CMK (cell line): ENCODE measurements at regions not wholly inside any gene's neighbourhood (a gene's known extent, or its start where the extent isn't known, plus 50 kb on each side); places are given as distances from the start of the nearest gene placed in this dataset.
"Not testable (repeated sequence)": the region's sequence is repeated elsewhere in the genome, so short reads cannot be mapped to it uniquely, and the experiment has no call there.

ENCODE experiments used
- DNase-seq: peaks from one replicate; pipeline ENCODE4 v3.0.0-alpha.2; 2010; ENCODE audit warnings: low read depth

GRCh38 chr9:87410047-87411005, 87.3 kb upstream of the DAPK1 start:
- DNase-seq, result peak; percentile 21

DNA sequence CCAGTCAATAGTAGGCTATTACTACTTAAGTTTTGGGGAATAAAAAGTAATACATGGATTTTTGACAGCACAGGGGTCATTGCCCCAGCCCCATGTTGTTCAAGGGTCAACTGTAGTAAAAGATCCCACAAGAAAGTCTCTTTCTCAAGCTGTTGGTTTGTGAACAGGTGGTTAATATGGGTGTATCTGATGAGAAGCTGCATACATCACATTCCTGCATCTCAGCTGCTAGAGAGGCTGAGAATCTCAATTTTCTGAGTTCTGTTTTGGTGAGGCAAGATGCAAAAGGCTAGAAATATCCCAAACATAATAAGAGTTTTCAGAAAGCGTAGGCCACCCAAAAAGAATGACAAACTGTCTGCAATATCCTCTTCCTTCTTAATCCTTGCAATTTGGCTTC, 76.8 kb upstream of the DAPK1 start:
- no peak for DNase-seq

DNA sequence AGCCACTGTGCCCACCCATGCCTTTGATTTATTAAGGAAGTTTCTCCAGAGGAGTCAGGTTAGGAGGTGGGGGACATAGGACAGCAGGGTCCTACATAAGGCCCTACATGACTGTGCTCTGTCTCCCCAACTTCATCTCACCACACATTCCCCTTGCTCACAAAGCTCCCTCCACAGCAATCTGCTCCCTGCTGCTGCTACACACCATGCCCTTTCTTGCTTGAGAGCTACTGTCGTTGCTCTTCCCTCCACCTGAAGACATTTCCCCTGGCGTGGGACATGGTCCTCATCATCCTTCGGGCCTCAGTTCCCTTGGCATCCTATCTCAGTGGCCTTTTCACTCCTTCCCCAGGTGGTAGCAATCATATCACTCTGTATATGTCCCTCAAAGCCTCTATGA, 75.9 kb upstream of the DAPK1 start:
- no peak for DNase-seq

DNA sequence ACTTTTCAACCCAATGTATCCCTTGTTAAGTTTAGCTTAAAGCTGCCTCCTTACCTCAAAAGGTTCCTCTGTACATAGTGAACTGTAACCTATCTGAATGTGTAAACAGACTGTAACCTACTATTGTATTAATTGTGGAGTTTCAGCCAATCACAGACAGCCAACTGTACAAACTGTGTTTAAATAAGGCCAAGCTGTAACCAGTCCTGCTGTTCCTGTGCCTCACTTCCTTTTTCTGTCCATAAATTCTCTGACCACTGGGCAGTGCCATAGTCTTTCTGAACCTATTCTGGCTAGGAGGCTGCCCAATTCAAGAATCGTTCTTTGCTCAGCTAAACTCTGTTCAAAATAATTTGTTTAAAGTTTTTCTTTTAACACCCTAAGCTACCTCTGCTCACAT, 74.7 kb upstream of the DAPK1 start:
- DNase-seq, result no peak

- DNase-seq, result not testable (repeated sequence)
Observed at GRCh38 chr9:87423885-87424284, 73.8 kb upstream of the DAPK1 start.

- no peak for DNase-seq
Observed at GRCh38 chr9:87425202-87425601, 72.5 kb upstream of the DAPK1 start.

DNA sequence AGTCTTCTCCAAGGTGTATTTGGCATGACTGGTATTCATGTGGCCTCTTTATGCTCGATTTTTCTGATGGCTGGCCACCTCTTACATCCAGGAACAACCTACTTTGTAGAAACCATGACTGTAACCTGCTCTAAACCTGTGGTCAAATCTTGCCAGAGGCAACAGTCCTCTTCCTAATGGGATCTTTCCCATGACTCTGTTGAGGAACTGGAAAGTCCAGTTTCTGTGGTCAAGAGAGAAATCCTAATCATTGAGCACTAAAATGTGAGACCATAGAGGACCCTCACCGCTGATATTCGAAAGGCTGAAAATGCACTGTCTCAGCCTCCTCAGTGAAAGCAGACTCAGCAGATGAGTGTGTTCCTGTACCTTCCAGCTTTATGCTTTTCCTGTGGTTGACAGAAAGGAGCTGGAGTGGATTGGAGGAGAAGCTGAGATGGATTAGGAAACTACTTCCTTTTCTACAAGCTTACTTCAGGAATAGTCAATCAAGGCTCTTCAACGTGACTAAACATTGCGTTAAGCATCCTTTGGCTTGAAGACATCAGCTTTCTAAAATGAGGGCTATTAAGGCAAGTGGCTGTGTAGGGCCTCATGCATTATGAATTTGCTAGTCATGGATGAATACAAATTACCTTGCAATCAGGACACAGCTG, 69.7 kb upstream of the DAPK1 start:
- DNase-seq, result no peak

GRCh38 chr9:87428659-87429058, 69.0 kb upstream of the DAPK1 start:
- no peak for DNase-seq

GRCh38 chr9:87431837-87432236, 65.8 kb upstream of the DAPK1 start:
- DNase-seq, result no peak

DNA sequence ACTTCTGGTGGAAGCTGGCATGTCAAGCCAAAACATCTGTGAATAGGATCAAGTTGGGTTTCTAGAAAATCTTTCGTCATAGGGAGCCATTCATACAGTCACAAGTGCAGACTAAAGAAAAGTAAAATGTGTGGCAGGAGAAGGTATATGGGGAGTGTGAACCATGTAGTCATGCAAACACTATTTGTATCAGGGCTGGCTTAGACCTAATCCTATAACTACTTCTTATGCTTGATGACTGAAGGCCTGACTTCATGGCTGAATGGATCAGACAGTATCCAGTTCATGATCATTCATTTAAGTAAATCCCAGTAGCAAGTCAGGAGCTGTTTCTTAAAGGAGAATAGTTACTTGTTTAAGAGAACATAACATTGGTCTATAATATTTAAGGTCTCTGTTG, 63.8 kb upstream of the DAPK1 start:
- DNase-seq, result no peak

DNA sequence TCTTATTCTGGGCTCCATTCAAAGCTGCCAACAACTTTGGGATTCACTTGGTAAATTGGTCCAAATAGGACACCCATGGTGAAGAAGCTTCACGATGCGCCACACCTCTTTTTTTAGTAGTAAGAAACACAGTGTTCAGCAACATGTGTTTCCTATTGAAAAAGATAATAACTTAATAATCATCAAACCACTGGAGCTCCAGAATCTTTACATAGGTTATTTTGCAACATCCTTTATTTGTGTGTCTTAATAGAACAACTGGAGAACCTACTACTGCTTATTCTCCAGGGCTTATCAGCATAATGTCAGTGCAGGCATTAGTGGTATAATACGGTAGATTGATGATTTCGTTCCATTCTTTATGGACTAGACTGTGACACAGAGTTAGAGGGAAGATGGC, 63.3 kb upstream of the DAPK1 start:
- no peak for DNase-seq

DNA sequence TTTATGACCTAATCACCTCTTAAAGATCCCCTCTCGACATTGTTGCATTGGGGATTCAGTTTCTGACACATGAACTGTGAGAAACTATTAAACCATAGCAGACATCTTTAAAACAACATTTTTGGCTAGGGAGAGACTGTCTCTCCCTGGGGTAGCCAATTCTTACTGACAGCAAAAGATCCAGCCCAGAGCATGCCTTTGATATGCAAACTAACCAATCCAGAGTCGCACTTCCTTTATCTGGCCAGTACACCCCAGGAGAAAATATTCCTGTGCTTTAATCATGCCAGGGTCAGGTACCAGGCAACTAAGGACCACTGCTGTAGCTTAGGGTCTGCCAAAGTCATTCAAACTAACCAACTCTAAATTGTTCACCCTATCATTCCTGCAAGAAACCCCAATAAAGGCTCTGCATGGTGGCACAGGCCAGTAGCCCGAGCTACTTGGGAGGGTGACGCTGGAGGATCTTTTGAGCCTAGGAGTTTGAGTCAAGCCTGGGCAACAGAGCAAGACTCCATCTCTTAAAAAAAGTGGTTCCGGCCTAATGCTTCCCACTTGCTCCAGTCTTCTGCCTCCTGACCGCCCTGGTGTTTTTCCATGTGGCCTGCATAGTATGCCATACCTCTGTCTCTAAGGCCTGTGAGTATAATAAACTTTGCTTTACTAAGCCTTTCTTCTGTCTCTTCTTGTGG, 62.3 kb upstream of the DAPK1 start:
- no peak for DNase-seq

GRCh38 chr9:87436716-87437115, 61.0 kb upstream of the DAPK1 start:
- no peak for DNase-seq

GRCh38 chr9:87437966-87438365, 59.7 kb upstream of the DAPK1 start:
- no peak for DNase-seq

- no peak for DNase-seq
Observed at GRCh38 chr9:87441251-87441650, 56.4 kb upstream of the DAPK1 start.

DNA sequence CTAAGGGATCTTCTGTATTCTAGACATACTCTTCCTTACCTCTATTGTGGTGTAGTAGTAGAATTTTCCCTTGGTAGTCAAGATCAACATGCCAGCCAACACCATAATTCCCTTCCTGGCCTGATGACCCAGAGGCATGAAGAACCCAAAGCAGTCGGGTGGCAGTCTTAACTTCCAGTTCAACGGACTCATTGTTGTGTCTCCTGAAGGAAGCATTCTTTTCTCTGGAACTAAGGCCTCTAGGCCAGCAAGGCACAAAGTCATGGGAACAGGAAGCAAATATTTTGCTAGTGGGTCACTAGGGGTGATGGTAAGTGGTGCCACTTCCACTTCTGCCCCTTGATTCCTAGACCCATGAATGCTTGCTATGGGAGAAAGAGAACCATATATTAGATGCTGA, 55.2 kb upstream of the DAPK1 start:
- DNase-seq, result no peak

GRCh38 chr9:87443006-87443405, 54.7 kb upstream of the DAPK1 start:
- DNase-seq, result no peak

GRCh38 chr9:87443461-87443860, 54.2 kb upstream of the DAPK1 start:
- no peak for DNase-seq

GRCh38 chr9:87445646-87446045, 52.0 kb upstream of the DAPK1 start:
- no peak for DNase-seq

DNA sequence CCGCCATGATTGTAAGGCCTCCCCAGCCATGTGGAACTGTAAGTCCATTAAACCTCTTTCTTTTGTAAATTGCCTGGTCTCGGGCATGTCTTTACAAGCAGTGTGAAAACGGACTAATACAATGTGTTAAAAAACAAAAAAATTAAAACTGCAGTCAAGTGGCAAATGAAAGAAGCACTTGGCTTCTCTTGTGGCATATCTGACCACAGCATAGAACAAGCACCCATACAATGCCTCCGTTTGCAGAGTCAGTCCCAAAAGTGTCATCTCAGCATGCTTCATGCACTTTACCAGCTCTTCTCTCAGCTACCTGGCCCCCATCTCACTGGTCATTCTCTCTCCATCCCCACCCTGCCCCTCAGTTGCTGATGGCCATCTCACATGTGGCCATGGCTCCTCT, 51.1 kb upstream of the DAPK1 start:
- DNase-seq, result no peak

- no peak for DNase-seq
Observed at GRCh38 chr9:87447547-87448432, 49.9 kb upstream of the DAPK1 start.
